ENCODE measurements at regions not wholly inside any gene's neighbourhood (a gene's known extent, or its start where the extent isn't known, plus 50 kb on each side); places are given as distances from the start of the nearest gene placed in this dataset.
"Not testable (repeated sequence)": the region's sequence is repeated elsewhere in the genome, so short reads cannot be mapped to it uniquely, and the experiment has no call there.

DNA sequence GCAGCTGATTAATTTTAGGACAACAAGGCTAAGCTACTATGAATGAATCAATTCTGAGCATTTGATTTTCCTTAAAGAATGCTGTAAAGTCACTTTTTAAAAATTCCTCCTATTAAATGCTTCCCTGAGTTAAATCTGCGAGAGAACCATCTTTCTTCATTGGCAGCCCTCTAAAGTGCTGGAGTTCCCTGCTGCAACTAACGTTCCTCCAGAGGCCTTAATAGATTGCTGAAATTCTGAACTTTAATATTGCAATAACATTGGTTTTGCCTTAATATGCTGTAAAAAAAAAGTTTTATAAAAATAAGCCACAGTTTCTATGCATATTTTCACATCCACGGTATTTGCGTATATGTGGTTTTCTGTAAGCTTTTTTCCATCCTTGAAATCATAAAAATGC lies 298.0 kb upstream of the PIK3R1 start:
- Mint-ChIP-seq H3K9me3 (peaks cover 17% of the 10 kb centered on the region), H3K27ac (no peak overlapping the region), H3K27me3 (no peaks in the 10 kb centered on the region), H3K36me3 (ENCODE audit: low read depth) (no peaks in the 10 kb centered on the region), H3K4me3 (no peak overlapping the region), H3K4me1 (ENCODE audit: low read depth) (peaks cover 6% of the 10 kb centered on the region)
- intact Hi-C loops (cut with micrococcal nuclease): no loop called here

DNA sequence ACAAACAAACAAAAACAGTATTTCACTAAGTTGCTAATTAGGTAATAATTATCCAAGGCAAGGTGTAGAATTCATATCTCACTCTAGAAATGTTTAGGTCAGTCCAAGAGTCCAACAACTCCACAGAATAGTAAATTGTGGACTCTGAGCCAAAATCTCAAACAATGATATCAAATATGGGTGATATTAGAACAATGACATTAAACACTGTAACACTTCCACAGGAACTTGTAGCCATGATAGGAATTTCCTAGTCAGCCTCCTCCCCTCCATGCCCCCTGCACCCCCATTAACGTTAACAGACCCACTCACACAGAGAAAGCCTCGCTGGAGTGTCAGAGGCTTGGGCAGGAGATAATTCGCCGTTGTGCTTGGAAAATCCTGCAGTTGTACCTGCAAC lies 305.0 kb upstream of the PIK3R1 start:
- H3K4me1 Mint-ChIP-seq (ENCODE audit: low read depth): peaks cover 6% of the 10 kb centered on the region
- H3K36me3 Mint-ChIP-seq (ENCODE audit: low read depth): no peaks in the 10 kb centered on the region
- H3K4me3 Mint-ChIP-seq: no peak overlapping the region
- intact Hi-C loops (cut with micrococcal nuclease): no loop called here
- H3K9me3 Mint-ChIP-seq: no peaks in the 10 kb centered on the region
- no peaks in the 10 kb centered on the region for H3K27me3 Mint-ChIP-seq
- no peak overlapping the region for H3K27ac Mint-ChIP-seq

DNA sequence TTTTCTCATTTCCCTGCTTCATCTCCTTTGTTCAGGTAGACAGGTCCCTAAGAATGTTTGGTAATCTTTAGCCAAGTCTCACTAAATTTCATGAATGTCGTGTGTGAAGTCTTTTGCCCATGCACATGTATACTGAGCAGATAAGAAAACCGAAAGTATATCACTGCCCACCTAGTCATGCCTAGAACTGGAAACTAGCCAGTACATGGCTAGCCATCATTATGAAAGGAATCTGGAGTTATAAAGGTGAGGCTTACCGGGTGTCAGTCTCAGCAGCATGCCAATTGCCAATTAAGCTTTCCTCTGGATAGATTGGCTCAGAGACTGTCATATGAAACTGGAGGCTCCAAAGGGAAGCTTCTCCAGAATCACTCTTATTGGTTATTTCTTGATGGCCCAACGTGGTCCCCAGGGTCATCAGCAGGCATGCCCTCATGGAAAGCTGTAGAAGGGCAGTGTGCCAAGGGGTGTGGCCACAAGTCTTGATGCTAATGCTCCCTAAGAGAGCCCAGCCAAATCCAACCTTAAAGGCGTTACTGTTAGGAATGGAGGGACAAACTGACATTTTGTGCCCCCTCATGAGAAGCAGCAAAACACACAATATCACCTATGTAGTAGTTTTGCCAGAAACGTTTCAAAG lies 307.3 kb upstream of the PIK3R1 start:
- intact Hi-C loops (cut with micrococcal nuclease): no loop called here
- no peaks in the 10 kb centered on the region for H3K36me3 Mint-ChIP-seq (ENCODE audit: low read depth)
- H3K27me3 Mint-ChIP-seq: no peaks in the 10 kb centered on the region
- no peak overlapping the region for H3K4me3 Mint-ChIP-seq
- H3K4me1 Mint-ChIP-seq (ENCODE audit: low read depth): peaks cover 5% of the 10 kb centered on the region
- no peak overlapping the region for H3K27ac Mint-ChIP-seq
- H3K9me3 Mint-ChIP-seq: no peaks in the 10 kb centered on the region

DNA sequence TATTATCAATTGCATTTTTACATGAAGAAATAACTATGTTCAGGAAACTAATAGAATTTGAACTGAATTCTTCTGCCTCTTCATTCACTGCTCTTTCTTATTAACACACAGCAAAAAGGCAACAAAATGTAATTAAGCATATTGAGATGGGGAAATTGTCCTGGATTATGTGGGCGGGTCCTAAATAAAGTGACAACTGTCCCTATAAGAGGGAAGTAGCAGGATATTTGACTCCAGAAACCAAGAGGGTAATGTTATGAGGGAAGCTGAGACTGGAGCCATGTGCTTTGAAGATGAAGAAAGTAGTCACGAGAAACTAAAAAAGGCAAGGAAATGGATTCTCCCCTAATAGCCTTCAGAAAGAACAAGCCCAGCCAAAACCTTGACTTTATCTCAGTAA lies 311.2 kb upstream of the PIK3R1 start:
- Mint-ChIP-seq H3K27ac (no peak overlapping the region), H3K4me3 (no peak overlapping the region), H3K9me3 (no peaks in the 10 kb centered on the region), H3K36me3 (ENCODE audit: low read depth) (no peaks in the 10 kb centered on the region), H3K4me1 (ENCODE audit: low read depth) (peaks cover 5% of the 10 kb centered on the region), H3K27me3 (no peaks in the 10 kb centered on the region)
- intact Hi-C loops (cut with micrococcal nuclease): no loop called here

DNA sequence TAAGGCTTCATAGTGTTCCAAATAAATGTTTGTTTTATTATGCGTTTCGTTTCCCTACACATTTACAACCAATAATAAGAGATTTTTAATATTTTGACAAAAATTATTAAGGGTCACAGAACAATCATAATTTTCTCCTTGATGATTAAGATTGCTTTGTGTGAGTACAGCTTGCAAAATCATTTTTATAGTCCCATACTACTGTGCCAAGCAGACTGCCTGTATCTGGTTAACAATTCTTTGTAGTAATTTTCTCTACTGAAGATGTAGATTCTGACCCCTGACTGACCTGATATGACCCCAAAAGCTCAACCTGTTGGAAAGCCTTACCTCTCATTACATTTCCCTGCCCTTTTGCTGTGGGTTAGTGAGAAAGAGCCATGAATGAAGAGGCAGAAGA lies 311.9 kb upstream of the PIK3R1 start:
- Mint-ChIP-seq H3K4me1 (ENCODE audit: low read depth) (peaks cover 5% of the 10 kb centered on the region), H3K4me3 (no peak overlapping the region), H3K36me3 (ENCODE audit: low read depth) (no peaks in the 10 kb centered on the region), H3K27me3 (no peaks in the 10 kb centered on the region), H3K27ac (no peak overlapping the region), H3K9me3 (no peaks in the 10 kb centered on the region)
- intact Hi-C loops (cut with micrococcal nuclease): no loop called here

DNA sequence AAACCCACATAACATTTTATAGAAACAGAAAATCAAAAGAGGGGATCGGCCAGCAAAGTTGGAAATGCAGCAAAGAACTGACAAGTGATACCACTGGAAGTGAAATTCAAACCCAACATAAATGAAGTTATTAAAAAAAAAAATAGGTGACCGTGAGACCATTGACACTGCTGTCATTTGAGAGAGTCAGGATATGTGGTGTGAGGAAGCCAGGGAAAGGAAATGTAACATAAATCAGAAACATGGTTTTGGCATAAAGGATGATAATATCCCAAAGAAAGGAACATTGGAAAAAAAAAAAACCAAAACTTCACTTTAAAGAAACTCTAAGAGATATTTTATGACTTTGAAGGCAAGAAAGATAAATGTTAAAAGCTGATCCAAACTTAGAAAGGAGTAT lies 312.4 kb upstream of the PIK3R1 start:
- Mint-ChIP-seq H3K9me3 (no peaks in the 10 kb centered on the region), H3K4me3 (no peak overlapping the region), H3K4me1 (ENCODE audit: low read depth) (peaks cover 5% of the 10 kb centered on the region), H3K36me3 (ENCODE audit: low read depth) (no peaks in the 10 kb centered on the region), H3K27me3 (no peaks in the 10 kb centered on the region), H3K27ac (no peak overlapping the region)
- intact Hi-C loops (cut with micrococcal nuclease): no loop called here

DNA sequence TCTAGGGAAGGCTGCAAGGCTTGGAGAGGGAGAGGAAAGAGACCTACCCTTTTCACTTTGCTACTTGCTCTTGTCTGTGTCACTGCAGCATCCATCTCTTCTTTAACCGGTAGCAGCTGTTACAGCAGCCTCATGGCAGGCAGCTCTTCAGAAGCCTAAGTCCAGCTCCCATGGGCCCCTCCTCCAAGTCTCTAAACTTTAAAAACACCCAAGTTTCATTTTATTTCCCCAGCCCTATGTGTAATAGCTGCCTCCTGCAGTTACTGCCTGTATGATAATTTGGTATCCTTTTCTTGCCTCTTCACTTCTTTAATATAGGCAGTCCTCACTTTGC lies 313.1 kb upstream of the PIK3R1 start:
- H3K4me1 Mint-ChIP-seq (ENCODE audit: low read depth): peaks cover 8% of the 10 kb centered on the region
- H3K36me3 Mint-ChIP-seq (ENCODE audit: low read depth): no peaks in the 10 kb centered on the region
- no peak overlapping the region for H3K4me3 Mint-ChIP-seq
- no peaks in the 10 kb centered on the region for H3K9me3 Mint-ChIP-seq
- no peaks in the 10 kb centered on the region for H3K27me3 Mint-ChIP-seq
- intact Hi-C loops (cut with micrococcal nuclease): no loop called here
- no peak overlapping the region for H3K27ac Mint-ChIP-seq

DNA sequence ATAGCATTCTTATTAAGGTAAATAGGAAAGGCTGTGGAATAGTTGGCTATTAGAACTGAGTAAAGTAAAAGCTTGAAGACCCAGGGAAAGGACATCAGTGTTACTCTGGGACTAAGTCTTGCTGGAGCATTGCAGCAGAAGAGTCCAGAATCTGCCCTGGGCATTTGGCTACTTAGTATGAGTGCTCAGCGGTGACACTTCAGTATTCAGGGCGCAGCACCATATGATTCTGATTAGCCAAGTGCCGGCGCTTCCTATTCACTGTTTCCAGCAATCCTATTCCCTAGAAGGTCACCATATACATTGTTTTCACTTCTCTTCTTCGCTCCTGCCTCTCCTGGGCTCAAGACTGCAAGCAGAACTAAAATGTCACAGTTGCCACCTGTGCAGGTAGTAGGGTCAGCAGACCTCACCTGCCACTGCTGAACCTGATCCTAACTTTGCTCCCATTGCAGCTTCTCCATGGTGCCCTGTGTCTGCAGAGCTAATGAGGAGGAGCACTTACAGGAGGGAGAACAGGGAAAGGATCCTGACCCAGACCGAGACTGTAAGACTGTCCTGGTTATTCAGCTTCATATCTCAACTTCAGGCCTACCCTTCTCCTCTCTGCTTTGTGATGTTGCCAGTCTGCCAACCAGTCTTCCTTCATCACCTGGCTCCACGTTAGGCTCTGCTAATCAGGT lies 313.6 kb upstream of the PIK3R1 start:
- Mint-ChIP-seq H3K36me3 (ENCODE audit: low read depth) (no peaks in the 10 kb centered on the region), H3K27ac (no peak overlapping the region), H3K4me1 (ENCODE audit: low read depth) (peaks cover 13% of the 10 kb centered on the region), H3K4me3 (no peak overlapping the region), H3K9me3 (no peaks in the 10 kb centered on the region), H3K27me3 (no peaks in the 10 kb centered on the region)
- intact Hi-C loops (cut with micrococcal nuclease): no loop called here

DNA sequence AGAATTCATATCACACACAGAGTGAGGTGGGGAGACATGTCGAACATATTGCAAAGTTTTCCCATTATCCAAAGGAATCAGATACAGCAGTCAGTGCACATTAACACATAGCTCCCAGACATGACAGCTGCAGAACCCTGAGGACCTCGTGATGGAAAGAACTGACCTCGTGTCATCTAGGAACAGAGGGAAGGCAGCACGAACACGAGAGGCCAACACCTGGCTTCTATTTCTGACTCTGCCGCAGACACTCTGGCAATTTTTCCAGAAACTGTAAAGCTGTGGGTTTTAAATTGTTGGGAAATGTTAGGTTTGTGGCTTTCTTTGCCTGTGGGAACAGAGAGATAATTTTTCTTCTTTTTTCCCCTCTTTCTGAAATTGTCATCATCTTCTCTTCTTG lies 315.0 kb upstream of the PIK3R1 start:
- peaks cover 12% of the 10 kb centered on the region for H3K9me3 Mint-ChIP-seq
- intact Hi-C loops (cut with micrococcal nuclease): no loop called here
- H3K27me3 Mint-ChIP-seq: no peaks in the 10 kb centered on the region
- H3K4me1 Mint-ChIP-seq (ENCODE audit: low read depth): peaks cover 24% of the 10 kb centered on the region
- no peak overlapping the region for H3K27ac Mint-ChIP-seq
- peaks cover 7% of the 10 kb centered on the region for H3K36me3 Mint-ChIP-seq (ENCODE audit: low read depth)
- no peak overlapping the region for H3K4me3 Mint-ChIP-seq

DNA sequence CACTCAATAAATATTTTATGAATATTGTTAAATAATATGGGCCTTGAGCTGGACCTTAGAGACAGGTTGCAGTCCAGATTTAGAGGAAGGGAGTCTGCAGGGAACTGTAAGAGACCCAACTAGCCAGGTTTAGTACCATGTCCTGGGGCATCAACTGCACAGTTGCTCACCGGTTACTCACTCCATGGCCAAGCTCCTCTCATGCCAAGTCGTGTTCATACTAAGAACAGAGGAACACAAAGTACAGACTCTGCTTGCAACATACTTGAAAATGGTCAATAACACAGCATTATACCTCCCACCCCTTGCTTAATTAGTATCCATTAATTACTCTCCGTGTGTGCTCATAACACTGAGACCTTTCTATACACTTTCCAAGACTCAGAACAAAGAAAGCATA lies 317.6 kb upstream of the PIK3R1 start:
- no peak overlapping the region for H3K27ac Mint-ChIP-seq

DNA sequence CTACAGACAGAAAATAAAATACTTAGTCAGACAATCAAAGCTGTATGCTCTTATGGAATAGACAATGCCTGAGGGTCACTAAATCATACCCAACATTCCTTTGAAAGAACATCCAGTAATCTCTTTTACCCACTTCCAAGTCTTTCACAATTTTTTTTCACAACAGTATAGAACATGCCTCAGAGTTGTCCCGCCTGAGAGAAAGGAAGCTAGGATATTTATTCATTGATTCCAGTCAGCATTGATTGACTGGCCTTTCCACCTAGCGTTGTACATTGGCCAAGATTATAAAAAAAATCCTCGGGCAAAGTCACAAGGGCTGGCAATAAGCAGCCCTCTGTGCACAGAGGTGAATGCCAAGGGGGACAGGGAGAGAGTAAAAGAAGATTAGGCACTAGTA lies 318.1 kb upstream of the PIK3R1 start:
- intact Hi-C loops (cut with micrococcal nuclease): no loop called here

More for the DNA sequence above, 317.6 kb upstream of the PIK3R1 start:
- Mint-ChIP-seq H3K4me1 (ENCODE audit: low read depth) (peaks cover 20% of the 10 kb centered on the region), H3K4me3 (no peak overlapping the region), H3K27me3 (no peaks in the 10 kb centered on the region), H3K9me3 (peaks cover 15% of the 10 kb centered on the region), H3K36me3 (ENCODE audit: low read depth) (peaks cover 7% of the 10 kb centered on the region)
- intact Hi-C loops (cut with micrococcal nuclease): no loop called here

DNA sequence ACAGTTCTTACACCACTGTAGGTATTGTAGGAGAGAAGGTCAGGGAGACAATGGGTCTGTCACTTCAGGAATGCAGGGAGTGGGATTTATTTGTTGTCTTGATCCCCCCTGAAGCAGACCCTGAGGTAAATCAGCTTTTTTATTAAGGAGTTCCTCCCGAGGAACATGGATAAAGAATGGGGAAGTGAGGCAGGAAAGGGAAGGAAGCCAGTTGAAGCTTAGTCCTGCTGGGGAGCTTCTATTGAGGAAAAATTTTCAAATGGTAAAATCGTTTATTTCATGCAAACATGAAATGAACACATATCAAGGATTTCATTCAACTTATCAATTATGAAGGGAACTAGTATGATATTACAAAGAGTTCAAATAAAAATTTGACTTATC lies 318.6 kb upstream of the PIK3R1 start:
- Mint-ChIP-seq H3K4me3 (no peak overlapping the region), H3K4me1 (ENCODE audit: low read depth) (peaks cover 20% of the 10 kb centered on the region), H3K9me3 (peaks cover 15% of the 10 kb centered on the region), H3K36me3 (ENCODE audit: low read depth) (peaks cover 7% of the 10 kb centered on the region), H3K27me3 (no peaks in the 10 kb centered on the region), H3K27ac (no peak overlapping the region)
- intact Hi-C loops (cut with micrococcal nuclease): no loop called here

More for the DNA sequence above, 318.1 kb upstream of the PIK3R1 start:
- no peak overlapping the region for H3K27ac Mint-ChIP-seq
- H3K4me1 Mint-ChIP-seq (ENCODE audit: low read depth): peaks cover 20% of the 10 kb centered on the region
- no peak overlapping the region for H3K4me3 Mint-ChIP-seq
- H3K27me3 Mint-ChIP-seq: no peaks in the 10 kb centered on the region
- peaks cover 15% of the 10 kb centered on the region for H3K9me3 Mint-ChIP-seq
- peaks cover 7% of the 10 kb centered on the region for H3K36me3 Mint-ChIP-seq (ENCODE audit: low read depth)

DNA sequence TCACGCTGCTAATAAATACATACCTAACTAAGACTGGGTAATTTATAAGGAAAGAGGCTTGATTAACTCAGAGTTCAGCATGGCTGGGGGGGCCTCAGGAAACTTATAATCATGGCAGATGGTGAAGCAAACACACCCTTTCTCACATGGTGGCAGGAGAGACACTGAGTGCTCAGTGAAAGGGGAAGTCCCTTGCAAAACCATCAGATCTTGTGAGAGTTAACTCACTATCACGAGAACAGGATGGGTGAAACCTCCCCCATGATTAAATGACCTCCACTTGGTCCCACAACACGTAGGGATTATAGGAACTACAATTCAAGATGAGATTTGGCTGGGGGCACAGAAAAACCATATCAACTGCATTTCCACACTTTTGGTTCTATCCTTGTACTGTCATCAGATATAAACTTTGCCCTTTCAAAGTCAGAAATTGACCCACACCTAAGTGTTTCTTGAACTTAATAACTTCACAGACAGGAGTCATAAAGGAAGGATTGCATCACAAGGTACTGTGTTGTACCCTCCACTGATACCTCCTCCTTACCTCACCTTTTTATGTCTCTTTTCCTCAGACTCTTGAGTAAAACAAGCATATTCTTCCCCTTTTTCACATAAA lies 319.1 kb upstream of the PIK3R1 start:
- Mint-ChIP-seq H3K27me3 (no peaks in the 10 kb centered on the region), H3K9me3 (peaks cover 15% of the 10 kb centered on the region), H3K27ac (peak overlapping the region; percentile 15), H3K4me3 (no peak overlapping the region), H3K4me1 (ENCODE audit: low read depth) (peaks cover 20% of the 10 kb centered on the region), H3K36me3 (ENCODE audit: low read depth) (peaks cover 7% of the 10 kb centered on the region)
- intact Hi-C loops (cut with micrococcal nuclease): no loop called here

DNA sequence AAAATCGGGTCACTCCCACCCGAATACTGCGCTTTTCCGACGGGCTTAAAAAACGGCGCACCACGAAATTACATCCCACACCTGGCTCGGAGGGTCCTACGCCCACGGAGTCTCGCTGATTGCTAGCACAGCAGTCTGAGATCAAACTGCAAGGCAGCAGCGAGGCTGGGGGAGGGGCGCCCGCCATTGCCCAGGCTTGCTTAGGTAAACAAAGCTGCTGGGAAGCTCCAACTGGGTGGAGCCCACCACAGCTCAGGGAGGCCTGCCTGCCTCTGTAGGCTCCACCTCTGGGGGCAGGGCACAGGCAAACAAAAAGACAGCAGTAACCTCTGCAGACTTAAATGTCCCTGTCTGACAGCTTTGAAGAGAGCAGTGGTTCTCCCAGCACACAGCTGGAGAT lies 325.7 kb upstream of the PIK3R1 start:
- H3K4me3 Mint-ChIP-seq; H3K27me3 Mint-ChIP-seq; H3K36me3 Mint-ChIP-seq (ENCODE audit: low read depth); intact Hi-C loops (cut with micrococcal nuclease); H3K4me1 Mint-ChIP-seq (ENCODE audit: low read depth); H3K9me3 Mint-ChIP-seq; H3K27ac Mint-ChIP-seq: not testable (repeated sequence)

DNA sequence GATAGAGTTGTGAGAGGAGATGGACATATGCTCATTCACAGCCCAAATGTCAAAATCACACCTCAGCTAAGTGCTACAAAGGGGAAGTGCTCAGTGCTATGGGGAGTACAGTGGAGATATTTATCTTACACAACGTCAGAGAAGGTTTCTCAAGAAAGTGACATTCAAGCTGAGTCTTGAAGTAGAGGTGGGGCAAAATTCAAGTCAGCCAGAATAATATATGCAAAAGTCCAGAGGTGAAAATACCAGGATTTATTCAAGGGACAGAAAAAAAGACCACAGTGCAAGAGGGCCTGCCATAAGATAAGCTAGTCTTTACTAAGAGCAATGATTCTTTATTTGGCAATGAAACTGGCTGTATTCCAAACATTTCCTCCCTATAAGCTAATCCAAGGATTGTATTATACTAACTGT lies 327.8 kb upstream of the PIK3R1 start:
- Mint-ChIP-seq H3K27ac (no peak overlapping the region), H3K4me1 (ENCODE audit: low read depth) (peaks cover 7% of the 10 kb centered on the region), H3K27me3 (no peaks in the 10 kb centered on the region), H3K4me3 (no peak overlapping the region), H3K9me3 (no peaks in the 10 kb centered on the region), H3K36me3 (ENCODE audit: low read depth) (no peaks in the 10 kb centered on the region)
- intact Hi-C loops (cut with micrococcal nuclease): no loop called here
